IPS DF 19.7 (cell line): ENCODE measurements at regions not wholly inside any gene's neighbourhood (a gene's known extent, or its start where the extent isn't known, plus 50 kb on each side); places are given as distances from the start of the nearest gene placed in this dataset.

ENCODE experiments used
- DNase-seq: peaks from one replicate; pipeline ENCODE4 v3.0.0-alpha.2; 2013; ENCODE audit warnings: low read depth, low spot score

GRCh38 chr11:134691985-134692384, 279.9 kb upstream of the B3GAT1 start:
- no peak for DNase-seq

GRCh38 chr11:134691295-134691873, 279.3 kb upstream of the B3GAT1 start:
- no peak for DNase-seq

- no peak for DNase-seq
These were observed 277.8 kb upstream of the B3GAT1 start for GRCh38 chr11:134689886-134690285.

GRCh38 chr11:134687548-134687947, 275.5 kb upstream of the B3GAT1 start:
- no peak for DNase-seq

- DNase-seq = peak; percentile 9
These were observed 274.5 kb upstream of the B3GAT1 start for GRCh38 chr11:134686460-134687061.

- no peak for DNase-seq
These were observed 273.8 kb upstream of the B3GAT1 start for GRCh38 chr11:134685793-134686380.

- DNase-seq = no peak
These were observed 272.5 kb upstream of the B3GAT1 start for GRCh38 chr11:134684576-134684975.

- no peak for DNase-seq
These were observed 271.8 kb upstream of the B3GAT1 start for GRCh38 chr11:134683860-134684259.

GRCh38 chr11:134682577-134682976, 270.5 kb upstream of the B3GAT1 start:
- no peak for DNase-seq

GRCh38 chr11:134679592-134679991, 267.6 kb upstream of the B3GAT1 start:
- no peak for DNase-seq

- DNase-seq = no peak
These were observed 266.7 kb upstream of the B3GAT1 start for GRCh38 chr11:134678744-134679143.

- no peak for DNase-seq
These were observed 266.0 kb upstream of the B3GAT1 start for GRCh38 chr11:134677891-134678551.

- DNase-seq = no peak
These were observed 265.4 kb upstream of the B3GAT1 start for GRCh38 chr11:134677397-134677822.

- no peak for DNase-seq
These were observed 264.7 kb upstream of the B3GAT1 start for GRCh38 chr11:134676516-134677287.

GRCh38 chr11:134675983-134676382, 263.9 kb upstream of the B3GAT1 start:
- DNase-seq = no peak

GRCh38 chr11:134674974-134675373, 262.9 kb upstream of the B3GAT1 start:
- no peak for DNase-seq

GRCh38 chr11:134670961-134671370, 258.9 kb upstream of the B3GAT1 start:
- DNase-seq = no peak

- DNase-seq = no peak
These were observed 258.3 kb upstream of the B3GAT1 start for GRCh38 chr11:134670247-134670782.

- DNase-seq = no peak
These were observed 257.8 kb upstream of the B3GAT1 start for GRCh38 chr11:134669796-134670195.

GRCh38 chr11:134668796-134669195, 256.8 kb upstream of the B3GAT1 start:
- no peak for DNase-seq

- no peak for DNase-seq
These were observed 256.0 kb upstream of the B3GAT1 start for GRCh38 chr11:134668076-134668475.

- DNase-seq = no peak
These were observed 255.5 kb upstream of the B3GAT1 start for GRCh38 chr11:134667505-134667904.
